Tibial nerve (tissue), 4 donors: ENCODE measurements at regions not wholly inside any gene's neighbourhood (a gene's known extent, or its start where the extent isn't known, plus 50 kb on each side); places are given as distances from the start of the nearest gene placed in this dataset.

ENCODE experiments used
- CTCF ChIP-seq, 5 experiments: fragments of 200-600 bp in 3 of 5; fragments of 450-650 bp in 2 of 5; sonication (generic) in 3 of 5; IDR thresholded peaks; one replicate each; pipeline ENCODE4 v1.5.1; 2016 to 2019; ENCODE audit warnings: antibody characterized with exemption in 5 of 5, mild to moderate bottlenecking in 3 of 5, moderate library complexity in 2 of 5
- EP300 ChIP-seq, 2 donors: sonication (generic); formaldehyde crosslinking; IDR thresholded peaks; one replicate each; pipeline ENCODE4 v1.6.1; 2017; ENCODE audit warnings: antibody characterized with exemption in 2 of 2, mild to moderate bottlenecking in 1 of 2
- POLR2A ChIP-seq, 2 donors: fragments of 450-650 bp; IDR thresholded peaks; one replicate each; pipeline ENCODE4 v1.6.1; 2017; ENCODE audit warnings: antibody characterized with exemption in 2 of 2, mild to moderate bottlenecking in 2 of 2, moderate library complexity in 2 of 2

- TF ChIP-seq CTCF (IDR thresholded peaks at IDR 0.05) (no peak), POLR2A (IDR thresholded peaks at IDR 0.05) (no peak), EP300 (IDR thresholded peaks at IDR 0.05) (no peak)
Measured at GRCh38 chr18:67385455-67385854, 131.1 kb downstream of the DSEL start.
